OCI-LY7 (cell line): ENCODE measurements at regions not wholly inside any gene's neighbourhood (a gene's known extent, or its start where the extent isn't known, plus 50 kb on each side); places are given as distances from the start of the nearest gene placed in this dataset.

ENCODE experiments used
- CTCF ChIP-seq: fragments of 200-600 bp; sonication (generic); conservative IDR thresholded peaks from 2 replicates; pipeline ENCODE4 v1.5.1; 2014; ENCODE audit warnings: mild to moderate bottlenecking, antibody characterized with exemption, low read length, moderate library complexity, mixed read lengths
- EZH2phosphoT487 ChIP-seq: fragments of 200-600 bp; sonication (generic); IDR thresholded peaks from 2 replicates; pipeline ENCODE4 v1.6.1; 2018; ENCODE audit warnings: low read depth, borderline replicate concordance, mild to moderate bottlenecking, mixed run types, antibody characterized with exemption, low read length, moderate library complexity, mixed read lengths

GRCh38 chr17:79399610-79400144 is 211.2 kb downstream of the RBFOX3 start:
- TF ChIP-seq CTCF: no peak
- TF ChIP-seq EZH2phosphoT487: no peak
